HEK293 (cell line): ENCODE measurements at regions not wholly inside any gene's neighbourhood (a gene's known extent, or its start where the extent isn't known, plus 50 kb on each side); places are given as distances from the start of the nearest gene placed in this dataset.

Source experiments
- ATF2 ChIP-seq: fragments of 450-650 bp; formaldehyde crosslinking; IDR thresholded peaks from 2 replicates; pipeline ENCODE4 v1.5.1; 2016; ENCODE audit warnings: missing biosample characterization, missing genetic modification characterization, low read depth
- CTCF ChIP-seq: fragments of 450-650 bp; formaldehyde crosslinking; IDR thresholded peaks from 2 replicates; pipeline ENCODE4 v1.5.1; 2016; ENCODE audit warnings: missing biosample characterization, missing genetic modification characterization
- INSM2 ChIP-seq: fragments of 450-650 bp; formaldehyde crosslinking; IDR thresholded peaks from 2 replicates; pipeline ENCODE4 v1.5.1; 2016; ENCODE audit warnings: missing biosample characterization, missing genetic modification characterization
- KLF8 ChIP-seq: fragments of 450-650 bp; formaldehyde crosslinking; IDR thresholded peaks from 2 replicates; pipeline ENCODE4 v1.5.1; 2016; ENCODE audit warnings: missing biosample characterization, missing genetic modification characterization
- PRDM4 ChIP-seq: fragments of 450-650 bp; formaldehyde crosslinking; IDR thresholded peaks from 2 replicates; pipeline ENCODE4 v1.5.1; 2017; ENCODE audit warnings: missing biosample characterization, missing genetic modification characterization
- RBAK ChIP-seq: fragments of 450-650 bp; formaldehyde crosslinking; IDR thresholded peaks from 2 replicates; pipeline ENCODE4 v1.5.1; 2016; ENCODE audit warnings: missing biosample characterization, missing genetic modification characterization
- ZEB2 ChIP-seq: fragments of 450-650 bp; formaldehyde crosslinking; IDR thresholded peaks from 2 replicates; pipeline ENCODE4 v1.5.1; 2016; ENCODE audit warnings: missing biosample characterization, missing genetic modification characterization
- ZNF24 ChIP-seq: fragments of 450-650 bp; formaldehyde crosslinking; IDR thresholded peaks from 2 replicates; pipeline ENCODE4 v1.5.1; 2016; ENCODE audit warnings: missing biosample characterization, missing genetic modification characterization
- ZNF530 ChIP-seq: fragments of 450-650 bp; formaldehyde crosslinking; IDR thresholded peaks from 2 replicates; pipeline ENCODE4 v1.5.1; 2016; ENCODE audit warnings: low read depth, missing biosample characterization, missing genetic modification characterization
- ZNF677 ChIP-seq: fragments of 450-650 bp; IDR thresholded peaks from 2 replicates; pipeline ENCODE4 v1.5.0; 2018; ENCODE audit warnings: missing biosample characterization, mild to moderate bottlenecking, missing genetic modification characterization, moderate library complexity

GRCh38 chr4:62232814-62233213, 1032.7 kb downstream of the ADGRL3 start:
- no peak for TF ChIP-seq CTCF (tag by site-specific recombination)
- TF ChIP-seq ATF2 = no peak
- no peak for TF ChIP-seq KLF8 (tag by site-specific recombination)
- TF ChIP-seq ZEB2 (tag by site-specific recombination) = no peak
- no peak for TF ChIP-seq RBAK (tag by site-specific recombination)
- no peak for TF ChIP-seq PRDM4
- no peak for TF ChIP-seq INSM2 (tag by site-specific recombination)
- no peak for TF ChIP-seq ZNF24 (tag by site-specific recombination)
- no peak for TF ChIP-seq ZNF677 (tag by site-specific recombination)
- TF ChIP-seq ZNF530 = no peak
